A549 (cell line): ENCODE measurements at regions not wholly inside any gene's neighbourhood (a gene's known extent, or its start where the extent isn't known, plus 50 kb on each side); places are given as distances from the start of the nearest gene placed in this dataset.
A peak's percentile ranks its signal among the peaks of the same experiment; 100 is the strongest.

ENCODE experiments used
- ATAC-seq, 2 experiments: fragments of 200-7000 bp in 1 of 2; fragments of >200 bp in 1 of 2; cut with Nextera tagmentation in 1 of 2; cut with Tn5 transposase in 1 of 2; 3 replicates each; pipeline versions ENCODE4 v1.8.0 to v1.9.1; 2018 to 2020; ENCODE audit warnings: mild to moderate bottlenecking in 1 of 2, moderate library complexity in 1 of 2
- CTCF ChIA-PET: fragments of 300-600 bp; sonication (Branson Sonifier 250); formaldehyde crosslinking; extraction: SDS; loops from one replicate; lab custom pipeline; 2021; ENCODE audit warnings: antibody characterized with exemption, inconsistent platforms; lab: Yijun Ruan, JAX
- POLR2A ChIA-PET: fragments of 350-600 bp; formaldehyde crosslinking; extraction: SDS; loops from one replicate; lab custom pipeline; 2021; ENCODE audit warnings: antibody characterized with exemption, inconsistent platforms; lab: Yijun Ruan, JAX
- DNase-seq, 2 experiments: peaks; one replicate each; pipeline versions ENCODE4 v3.0.0 to v3.0.0-alpha.2; 2011 to 2016; ENCODE audit warnings: low read depth in 1 of 2, low spot score in 1 of 2
- FAIRE-seq: peaks from 2 replicates; lab custom pipeline; 2011; peaks lifted over from hg19 to GRCh38; lab: Jason Lieb, UNC
- H3K27ac ChIP-seq, 2 experiments: fragments of >200 bp; sonication (Bioruptor Twin); formaldehyde crosslinking; 3 replicates each; pipeline ENCODE4 v1.5.1; 2016 to 2017
- H3K4me1 ChIP-seq: fragments of >200 bp; sonication (Bioruptor Twin); formaldehyde crosslinking; 3 replicates; pipeline ENCODE4 v1.6.1; 2016
- H3K4me2 ChIP-seq: fragments of >200 bp; sonication (Bioruptor Twin); formaldehyde crosslinking; 3 replicates; pipeline ENCODE4 v1.6.1; 2016
- H3K4me3 ChIP-seq: fragments of >200 bp; sonication (Bioruptor Twin); formaldehyde crosslinking; 3 replicates; pipeline ENCODE4 v1.5.1; 2016
- H3K9me3 ChIP-seq: fragments of >200 bp; sonication (Bioruptor Twin); formaldehyde crosslinking; 3 replicates; pipeline ENCODE4 v1.6.1; 2016
- ATOH8 ChIP-seq: fragments of 250-450 bp; sonication (Bioruptor Pico); IDR thresholded peaks from 2 replicates; pipeline ENCODE4 v1.5.0; 2020; ENCODE audit warnings: low read depth, mild to moderate bottlenecking, moderate library complexity
- BCL3 ChIP-seq: fragments of >200 bp; sonication (Bioruptor Twin); formaldehyde crosslinking; IDR thresholded peaks from 3 replicates; pipeline ENCODE4 v1.6.1; 2016
- BHLHE40 ChIP-seq: IDR thresholded peaks from 2 replicates; pipeline ENCODE4 v1.6.1; 2012; ENCODE audit warnings: low read depth, low read length, inconsistent platforms
- CEBPB ChIP-seq, 2 experiments: fragments of >200 bp in 1 of 2; sonication (Bioruptor Twin) in 1 of 2; formaldehyde crosslinking in 1 of 2; IDR thresholded peaks; 2 replicates each; pipeline ENCODE4 v1.6.1; 2012 to 2016
- CHD4 ChIP-seq: fragments of 200-600 bp; sonication (generic); IDR thresholded peaks from 2 replicates; pipeline ENCODE4 v1.6.1; 2016; ENCODE audit warnings: antibody characterized with exemption, mild to moderate bottlenecking, borderline replicate concordance
- CTCF ChIP-seq: fragments of >200 bp; sonication (Bioruptor Twin); formaldehyde crosslinking; IDR thresholded peaks from 3 replicates; pipeline ENCODE4 v1.5.1; 2016
- EP300 ChIP-seq, 2 experiments: fragments of >200 bp; sonication (Bioruptor Twin); formaldehyde crosslinking; IDR thresholded peaks; 2 replicates in 1 of 2; 3 replicates in 1 of 2; pipeline ENCODE4 v1.6.1; 2016 to 2017
- FOSL2 ChIP-seq, 2 experiments: fragments of 450-650 bp in 1 of 2; fragments of >200 bp in 1 of 2; sonication (Bioruptor Twin) in 1 of 2; formaldehyde crosslinking; IDR thresholded peaks; 2 replicates each; pipeline versions ENCODE4 v1.5.0 to v1.6.1; 2016 to 2020; ENCODE audit warnings: mild to moderate bottlenecking in 1 of 2, moderate library complexity in 1 of 2
- GATA3 ChIP-seq: IDR thresholded peaks from 2 replicates; pipeline ENCODE4 v1.6.1; 2012; ENCODE audit warnings: borderline replicate concordance
- HDAC2 ChIP-seq: fragments of 200-600 bp; sonication (generic); IDR thresholded peaks from 2 replicates; pipeline ENCODE4 v1.6.1; 2016
- HES2 ChIP-seq: fragments of >200 bp; sonication (Bioruptor Twin); formaldehyde crosslinking; IDR thresholded peaks from 2 replicates; pipeline ENCODE4 v1.6.1; 2016
- JUN ChIP-seq, 2 experiments: fragments of >200 bp; sonication (Bioruptor Twin); formaldehyde crosslinking; IDR thresholded peaks; 2 replicates in 1 of 2; 3 replicates in 1 of 2; pipeline ENCODE4 v1.6.1; 2016 to 2017
- JUNB ChIP-seq: fragments of >200 bp; sonication (Bioruptor Twin); formaldehyde crosslinking; IDR thresholded peaks from 2 replicates; pipeline ENCODE4 v1.6.1; 2016
- MAFK ChIP-seq: fragments of 450-650 bp; IDR thresholded peaks from 2 replicates; pipeline ENCODE4 v1.6.1; 2014; ENCODE audit not compliant: partially characterized antibody
- MAX ChIP-seq: IDR thresholded peaks from 2 replicates; pipeline ENCODE4 v1.6.1; 2012
- MYC ChIP-seq: IDR thresholded peaks from 2 replicates; pipeline ENCODE4 v1.6.1; 2012; ENCODE audit warnings: mild to moderate bottlenecking, inconsistent platforms, low read length, improper control_type of control experiment, borderline replicate concordance
- NFE2L2 ChIP-seq: fragments of 150-350 bp; conservative IDR thresholded peaks from 2 replicates; pipeline ENCODE4 v1.6.1; 2014; ENCODE audit warnings: low read length
- NPAS2 ChIP-seq: fragments of 250-450 bp; sonication (Bioruptor Pico); IDR thresholded peaks from 2 replicates; pipeline ENCODE4 v1.8.0; 2022; ENCODE audit warnings: mild to moderate bottlenecking, moderate library complexity, borderline replicate concordance
- PBX3 ChIP-seq: IDR thresholded peaks from 2 replicates; pipeline ENCODE4 v1.6.1; 2012
- POLR2A ChIP-seq: IDR thresholded peaks from 2 replicates; pipeline ENCODE4 v1.6.1; 2012; ENCODE audit warnings: mild to moderate bottlenecking, low read length
- RAD21 ChIP-seq, 2 experiments: fragments of >200 bp in 1 of 2; sonication (Bioruptor Twin) in 1 of 2; formaldehyde crosslinking in 1 of 2; IDR thresholded peaks in 1 of 2; conservative IDR thresholded peaks in 1 of 2; 2 replicates in 1 of 2; 3 replicates in 1 of 2; pipeline ENCODE4 v1.6.1; 2012 to 2018; ENCODE audit warnings: inconsistent platforms in 1 of 2
- RARB ChIP-seq: fragments of 250-450 bp; sonication (Bioruptor Pico); IDR thresholded peaks from 2 replicates; pipeline ENCODE4 v1.8.0; 2021; ENCODE audit warnings: mild to moderate bottlenecking, moderate library complexity
- RCOR1 ChIP-seq: fragments of 150-350 bp; IDR thresholded peaks from 2 replicates; pipeline ENCODE4 v1.6.1; 2014; ENCODE audit warnings: antibody characterized with exemption, low read length, low read depth
- RFX5 ChIP-seq: fragments of 450-650 bp; IDR thresholded peaks from 2 replicates; pipeline ENCODE4 v1.7.1; 2014; ENCODE audit warnings: antibody characterized with exemption, mild to moderate bottlenecking, moderate library complexity
- RNF2 ChIP-seq: fragments of 200-600 bp; sonication (generic); IDR thresholded peaks from 2 replicates; pipeline ENCODE4 v1.6.1; 2016; ENCODE audit warnings: low read depth, mild to moderate bottlenecking, antibody characterized with exemption, moderate library complexity, borderline replicate concordance
- SMC3 ChIP-seq: fragments of >200 bp; sonication (Bioruptor Twin); formaldehyde crosslinking; IDR thresholded peaks from 3 replicates; pipeline ENCODE4 v1.6.1; 2018; ENCODE audit warnings: inconsistent platforms
- ZC3H11A ChIP-seq: fragments of 450-650 bp; IDR thresholded peaks from 2 replicates; pipeline ENCODE4 v1.6.1; 2014; ENCODE audit warnings: antibody characterized with exemption, mild to moderate bottlenecking
- ZNF302 ChIP-seq: fragments of 250-450 bp; sonication (Bioruptor Pico); IDR thresholded peaks from 2 replicates; pipeline ENCODE4 v1.9.0; 2021; ENCODE audit warnings: inconsistent platforms, mild to moderate bottlenecking, moderate library complexity
- WGBS: methylation state at CpG from one replicate; pipeline ENCODE4 v1.1.6; 2017; ENCODE audit errors: missing lambda C conversion rate; 5-methylcytosine and 5-hydroxymethylcytosine counted together
- TF ChIP-seq, protein P1 (sequence below): fragments of 450-650 bp; IDR thresholded peaks from 2 replicates; pipeline ENCODE4 v1.6.1; 2014; ENCODE audit warnings: antibody characterized with exemption
- TF ChIP-seq, protein P2 (sequence below): fragments of 200-600 bp; sonication (generic); IDR thresholded peaks from 2 replicates; pipeline ENCODE4 v1.6.1; 2016; ENCODE audit warnings: antibody characterized with exemption, mild to moderate bottlenecking, moderate library complexity

DNA sequence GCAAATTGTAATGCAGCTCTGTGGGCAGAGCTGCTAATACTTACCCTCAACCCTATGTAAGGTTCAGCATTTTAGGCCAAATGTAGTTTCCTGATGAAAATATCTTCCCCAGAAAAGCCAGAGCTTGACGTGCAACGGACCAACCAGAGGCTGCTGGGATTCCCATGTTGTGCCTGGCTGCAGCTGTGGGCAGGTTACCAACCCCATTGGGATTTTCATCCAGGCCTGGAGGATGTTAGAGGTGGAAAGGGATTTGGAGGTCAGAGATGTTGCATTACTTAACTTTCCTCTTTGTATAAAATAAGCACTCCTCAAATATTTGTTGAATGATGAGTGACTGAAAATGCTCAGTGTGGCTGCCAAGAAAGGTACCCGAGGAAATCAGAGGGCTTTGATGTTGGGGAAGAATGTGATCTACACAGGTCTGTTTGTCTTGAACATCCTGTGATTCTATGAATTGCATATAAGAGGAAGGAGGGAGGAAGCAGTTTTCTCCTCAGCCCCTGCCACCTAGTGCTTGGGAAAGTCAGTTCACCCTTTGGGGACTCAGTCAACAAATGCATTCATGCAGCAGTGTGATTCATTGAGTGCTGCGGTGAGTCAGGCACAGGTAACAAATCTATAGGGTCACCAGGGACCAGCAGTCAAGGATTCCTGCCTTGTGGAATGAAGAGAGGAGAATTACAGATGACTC, 487.2 kb downstream of the RPS24 start:
- peak; percentile 81 for FAIRE-seq
- peak overlapping the region; percentile 68 for H3K4me2 ChIP-seq
- peak; percentile 95 to 97 for ATAC-seq
- H3K4me1 ChIP-seq, result peaks cover 28% of the 10 kb centered on the region
- ChIA-PET CTCF (interaction anchor here (0.7 to 2.6 kb wide), 15 partner anchors 8 to 677 kb away, joined by 3 to 8 read pairs (median 3); no protein-coding TSS in a partner anchor), POLR2A (interaction anchor here (0.6 to 0.7 kb wide), 2 partner anchors 20 to 62 kb away, joined by 3 read pairs; no protein-coding TSS in a partner anchor)
- peak; percentile 78 to 85 for DNase-seq
- H3K27ac ChIP-seq, result peak overlapping the region; percentile 71 to 84
- WGBS, result 21% methylated on average over 4 of the region's 4 CpGs
- no peak overlapping the region for H3K4me3 ChIP-seq
- H3K9me3 ChIP-seq, result no peaks in the 10 kb centered on the region; the same call in 2 of the 3 replicates
- TF ChIP-seq BCL3, result peak; percentile 79; the same call in 1 of the 3 replicates
- TF ChIP-seq CEBPB (IDR thresholded peaks at IDR 0.05), result peak; percentile 11 to 74; a peak in 3 of 4 replicates
- peak; percentile 56 for TF ChIP-seq CTCF
- TF ChIP-seq, protein P1, sequence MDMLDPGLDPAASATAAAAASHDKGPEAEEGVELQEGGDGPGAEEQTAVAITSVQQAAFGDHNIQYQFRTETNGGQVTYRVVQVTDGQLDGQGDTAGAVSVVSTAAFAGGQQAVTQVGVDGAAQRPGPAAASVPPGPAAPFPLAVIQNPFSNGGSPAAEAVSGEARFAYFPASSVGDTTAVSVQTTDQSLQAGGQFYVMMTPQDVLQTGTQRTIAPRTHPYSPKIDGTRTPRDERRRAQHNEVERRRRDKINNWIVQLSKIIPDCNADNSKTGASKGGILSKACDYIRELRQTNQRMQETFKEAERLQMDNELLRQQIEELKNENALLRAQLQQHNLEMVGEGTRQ, result no peak
- TF ChIP-seq RFX5, result no peak
- peak; percentile 79 for TF ChIP-seq SMC3
- no peak for TF ChIP-seq PBX3
- peak; percentile 77 to 91; a peak in 3 of 5 replicates for TF ChIP-seq JUN (IDR thresholded peaks at IDR 0.05)
- TF ChIP-seq ZNF302 (CRISPR knock-in tag), result no peak
- no peak for TF ChIP-seq RARB (CRISPR knock-in tag)
- no peak for TF ChIP-seq CHD4
- TF ChIP-seq NPAS2, result no peak
- TF ChIP-seq BHLHE40, result no peak
- TF ChIP-seq, protein P2, sequence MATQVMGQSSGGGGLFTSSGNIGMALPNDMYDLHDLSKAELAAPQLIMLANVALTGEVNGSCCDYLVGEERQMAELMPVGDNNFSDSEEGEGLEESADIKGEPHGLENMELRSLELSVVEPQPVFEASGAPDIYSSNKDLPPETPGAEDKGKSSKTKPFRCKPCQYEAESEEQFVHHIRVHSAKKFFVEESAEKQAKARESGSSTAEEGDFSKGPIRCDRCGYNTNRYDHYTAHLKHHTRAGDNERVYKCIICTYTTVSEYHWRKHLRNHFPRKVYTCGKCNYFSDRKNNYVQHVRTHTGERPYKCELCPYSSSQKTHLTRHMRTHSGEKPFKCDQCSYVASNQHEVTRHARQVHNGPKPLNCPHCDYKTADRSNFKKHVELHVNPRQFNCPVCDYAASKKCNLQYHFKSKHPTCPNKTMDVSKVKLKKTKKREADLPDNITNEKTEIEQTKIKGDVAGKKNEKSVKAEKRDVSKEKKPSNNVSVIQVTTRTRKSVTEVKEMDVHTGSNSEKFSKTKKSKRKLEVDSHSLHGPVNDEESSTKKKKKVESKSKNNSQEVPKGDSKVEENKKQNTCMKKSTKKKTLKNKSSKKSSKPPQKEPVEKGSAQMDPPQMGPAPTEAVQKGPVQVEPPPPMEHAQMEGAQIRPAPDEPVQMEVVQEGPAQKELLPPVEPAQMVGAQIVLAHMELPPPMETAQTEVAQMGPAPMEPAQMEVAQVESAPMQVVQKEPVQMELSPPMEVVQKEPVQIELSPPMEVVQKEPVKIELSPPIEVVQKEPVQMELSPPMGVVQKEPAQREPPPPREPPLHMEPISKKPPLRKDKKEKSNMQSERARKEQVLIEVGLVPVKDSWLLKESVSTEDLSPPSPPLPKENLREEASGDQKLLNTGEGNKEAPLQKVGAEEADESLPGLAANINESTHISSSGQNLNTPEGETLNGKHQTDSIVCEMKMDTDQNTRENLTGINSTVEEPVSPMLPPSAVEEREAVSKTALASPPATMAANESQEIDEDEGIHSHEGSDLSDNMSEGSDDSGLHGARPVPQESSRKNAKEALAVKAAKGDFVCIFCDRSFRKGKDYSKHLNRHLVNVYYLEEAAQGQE, result no peak
- TF ChIP-seq MYC, result no peak
- no peak for TF ChIP-seq MAFK
- TF ChIP-seq RNF2, result no peak
- 0 out of 2 replicates have a peak, but pooled peaks have one; percentile 28 for TF ChIP-seq HES2
- peak; percentile 97 for TF ChIP-seq JUNB
- peak; percentile 52 to 76 for TF ChIP-seq RAD21 (conservative IDR thresholded peaks at IDR 0.05 in 1 of 2, IDR thresholded peaks at IDR 0.05 in 1 of 2)
- TF ChIP-seq NFE2L2, result no peak
- peak; percentile 84 to 86; a peak in 3 of 5 replicates for TF ChIP-seq EP300 (IDR thresholded peaks at IDR 0.05)
- no peak for TF ChIP-seq ATOH8 (CRISPR knock-in tag)
- TF ChIP-seq POLR2A, result no peak
- TF ChIP-seq MAX, result peak; percentile 57
- no peak for TF ChIP-seq HDAC2
- TF ChIP-seq FOSL2 (IDR thresholded peaks at IDR 0.05), result peak; percentile 92
- TF ChIP-seq FOSL2 (CRISPR knock-in tag; IDR thresholded peaks at IDR 0.05), result peak; percentile 80
- peak; percentile 57; the same call in 1 of the 2 replicates for TF ChIP-seq GATA3
- TF ChIP-seq ZC3H11A, result no peak
- TF ChIP-seq RCOR1, result no peak
